Progenitor cell of endocrine pancreas (in vitro differentiated cells): ENCODE measurements at regions not wholly inside any gene's neighbourhood (a gene's known extent, or its start where the extent isn't known, plus 50 kb on each side); places are given as distances from the start of the nearest gene placed in this dataset.

ENCODE experiments used
- DNase-seq: peaks from one replicate; pipeline ENCODE4 v3.0.0; 2021; ENCODE audit warnings: low spot score; ENCODE audit not compliant: unreplicated experiment
- H3K27ac Mint-ChIP-seq: 2 replicates; pipeline ENCODE4 v1.8.0; 2021; ENCODE audit warnings: mild to moderate bottlenecking, moderate library complexity, mixed read lengths
- H3K27me3 Mint-ChIP-seq: 2 replicates; pipeline ENCODE4 v1.8.0; 2021; ENCODE audit warnings: mixed read lengths
- H3K36me3 Mint-ChIP-seq: 2 replicates; pipeline ENCODE4 v1.8.0; 2022; ENCODE audit warnings: mixed read lengths; ENCODE audit not compliant: insufficient read depth
- H3K4me1 Mint-ChIP-seq: 2 replicates; pipeline ENCODE4 v1.8.0; 2021; ENCODE audit warnings: low read depth, mixed read lengths
- H3K4me3 Mint-ChIP-seq: 2 replicates; pipeline ENCODE4 v1.8.0; 2021; ENCODE audit warnings: low read depth, mild to moderate bottlenecking, moderate library complexity, mixed read lengths
- H3K9me3 Mint-ChIP-seq: 2 replicates; pipeline ENCODE4 v1.8.0; 2021; ENCODE audit warnings: low read depth, mixed read lengths
- CTCF ChIP-seq: fragments of 200-600 bp; sonication (generic); IDR thresholded peaks from one replicate; pipeline ENCODE4 v1.5.0; 2021; ENCODE audit warnings: antibody characterized with exemption, mild to moderate bottlenecking; ENCODE audit not compliant: unreplicated experiment

GRCh38 chr3:148235566-148235965 is 462.1 kb upstream of the AGTR1 start:
- Mint-ChIP-seq H3K4me1 (no peaks in the 10 kb centered on the region), H3K36me3 (no peaks in the 10 kb centered on the region), H3K27me3 (no peaks in the 10 kb centered on the region), H3K9me3 (no peaks in the 10 kb centered on the region), H3K4me3 (no peak overlapping the region), H3K27ac (no peak overlapping the region)
- DNase-seq: no peak
- no peak for TF ChIP-seq CTCF

GRCh38 chr3:148238421-148238821 is 459.3 kb upstream of the AGTR1 start:
- H3K9me3 Mint-ChIP-seq: no peaks in the 10 kb centered on the region
- no peak overlapping the region for H3K27ac Mint-ChIP-seq
- no peaks in the 10 kb centered on the region for H3K4me1 Mint-ChIP-seq
- no peaks in the 10 kb centered on the region for H3K27me3 Mint-ChIP-seq
- H3K36me3 Mint-ChIP-seq: no peaks in the 10 kb centered on the region
- H3K4me3 Mint-ChIP-seq: no peak overlapping the region
- TF ChIP-seq CTCF: no peak
- DNase-seq: no peak

GRCh38 chr3:148240351-148240750 is 457.4 kb upstream of the AGTR1 start:
- Mint-ChIP-seq H3K4me1 (no peaks in the 10 kb centered on the region), H3K4me3 (no peak overlapping the region), H3K27ac (no peak overlapping the region), H3K36me3 (no peaks in the 10 kb centered on the region), H3K9me3 (no peaks in the 10 kb centered on the region), H3K27me3 (no peaks in the 10 kb centered on the region)
- no peak for DNase-seq
- TF ChIP-seq CTCF: no peak

- H3K4me3 Mint-ChIP-seq: no peak overlapping the region
- no peak for TF ChIP-seq CTCF
- H3K27ac Mint-ChIP-seq: no peak overlapping the region
- H3K36me3 Mint-ChIP-seq: no peaks in the 10 kb centered on the region
- H3K27me3 Mint-ChIP-seq: no peaks in the 10 kb centered on the region
- H3K4me1 Mint-ChIP-seq: no peaks in the 10 kb centered on the region
- no peaks in the 10 kb centered on the region for H3K9me3 Mint-ChIP-seq
- no peak for DNase-seq
These were observed 454.1 kb upstream of the AGTR1 start for GRCh38 chr3:148243609-148244008.

- Mint-ChIP-seq H3K4me1 (no peaks in the 10 kb centered on the region), H3K27ac (no peak overlapping the region)
These were observed 451.3 kb upstream of the AGTR1 start for GRCh38 chr3:148246291-148246923.

More at GRCh38 chr3:148246291-148246923, 451.3 kb upstream of the AGTR1 start:
- H3K36me3 Mint-ChIP-seq: no peaks in the 10 kb centered on the region
- TF ChIP-seq CTCF: no peak
- no peaks in the 10 kb centered on the region for H3K27me3 Mint-ChIP-seq
- H3K9me3 Mint-ChIP-seq: no peaks in the 10 kb centered on the region
- no peak for DNase-seq
- H3K4me3 Mint-ChIP-seq: no peak overlapping the region
